IMR-90 (cell line): ENCODE measurements at regions not wholly inside any gene's neighbourhood (a gene's known extent, or its start where the extent isn't known, plus 50 kb on each side); places are given as distances from the start of the nearest gene placed in this dataset.
A peak's percentile ranks its signal among the peaks of the same experiment; 100 is the strongest.

Experiments
- ATAC-seq: fragments of 200-7000 bp; cut with Tn5 transposase; 2 replicates; pipeline ENCODE4 v1.9.1; 2020; ENCODE audit warnings: low read depth, mild to moderate bottlenecking, moderate library complexity
- BruUV-seq: library from RNA; stranded (reverse); fragments of 400-500 nt; replicated peaks from 2 replicates; lab custom pipeline; 2021; lab: Mats Ljungman, UMichigan
- CTCF ChIA-PET: fragments of 300-600 bp; formaldehyde crosslinking; extraction: SDS; loops from one replicate; lab custom pipeline; 2021; ENCODE audit warnings: antibody characterized with exemption; lab: Yijun Ruan, JAX
- POLR2A ChIA-PET: fragments of 300-600 bp; sonication (Branson Sonifier 250); formaldehyde crosslinking; loops from one replicate; lab custom pipeline; 2022; ENCODE audit warnings: antibody characterized with exemption; ENCODE audit not compliant: unreplicated experiment; lab: Charles Lee
- DNase-seq: peaks from one replicate; pipeline ENCODE4 v3.0.0; 2013
- H2AFZ ChIP-seq: replicated peaks from 2 replicates; pipeline ENCODE3; 2013; ENCODE audit warnings: low read length, mild to moderate bottlenecking; ENCODE audit not compliant: poor library complexity
- H2AK5ac ChIP-seq: 2 replicates; pipeline ENCODE4 v1.6.1; 2013; ENCODE audit warnings: low read depth, low read length, inconsistent platforms
- H2AK9ac ChIP-seq: replicated peaks from 2 replicates; pipeline ENCODE3; 2013; ENCODE audit warnings: mild to moderate bottlenecking, low read depth, low read length, moderate library complexity; ENCODE audit not compliant: poor library complexity
- H2BK120ac ChIP-seq: 2 replicates; pipeline ENCODE4 v1.6.1; 2013; ENCODE audit warnings: low read depth, low read length, inconsistent platforms
- H2BK15ac ChIP-seq: 3 replicates; pipeline ENCODE4 v1.6.1; 2013; ENCODE audit warnings: low read depth, low read length, inconsistent platforms
- H2BK20ac ChIP-seq: 2 replicates; pipeline ENCODE4 v1.6.1; 2013; ENCODE audit warnings: low read depth, mild to moderate bottlenecking, inconsistent platforms, low read length, moderate library complexity
- H2BK5ac ChIP-seq: 2 replicates; pipeline ENCODE4 v1.6.1; 2013; ENCODE audit warnings: mild to moderate bottlenecking, low read depth, low read length, inconsistent platforms; ENCODE audit not compliant: poor library complexity, severe bottlenecking
- H3K14ac ChIP-seq: replicated peaks from 2 replicates; pipeline ENCODE4 v1.6.1; 2013; ENCODE audit warnings: low read depth, low read length, inconsistent platforms
- H3K18ac ChIP-seq: 2 replicates; pipeline ENCODE4 v1.6.1; 2013; ENCODE audit warnings: low read depth, low read length, control low read depth
- H3K23ac ChIP-seq: 2 replicates; pipeline ENCODE4 v1.6.1; 2013; ENCODE audit warnings: low read depth, low read length, inconsistent platforms
- H3K27ac ChIP-seq: 2 replicates; pipeline ENCODE4 v1.5.1; 2013; ENCODE audit warnings: mild to moderate bottlenecking, control low read depth, low read length; ENCODE audit not compliant: insufficient read depth
- H3K27me3 ChIP-seq: 2 replicates; pipeline ENCODE4 v1.6.1; 2013; ENCODE audit warnings: low read length; ENCODE audit not compliant: control insufficient read depth, insufficient read depth
- H3K36me3 ChIP-seq: 2 replicates; pipeline ENCODE4 v1.6.1; 2013; ENCODE audit warnings: low read length, mixed read lengths; ENCODE audit not compliant: control insufficient read depth, insufficient read depth
- H3K4ac ChIP-seq: 2 replicates; pipeline ENCODE4 v1.6.1; 2013; ENCODE audit warnings: low read depth, low read length, inconsistent platforms
- H3K4me1 ChIP-seq: 2 replicates; pipeline ENCODE4 v1.6.1; 2013; ENCODE audit warnings: low read length, mixed read lengths; ENCODE audit not compliant: control insufficient read depth, insufficient read depth
- H3K4me2 ChIP-seq: 2 replicates; pipeline ENCODE4 v1.6.1; 2013; ENCODE audit warnings: low read depth, mild to moderate bottlenecking, control low read depth, low read length, moderate library complexity
- H3K4me3 ChIP-seq: 2 replicates; pipeline ENCODE4 v1.5.1; 2013; ENCODE audit warnings: low read depth, mild to moderate bottlenecking, control low read depth, low read length, moderate library complexity; ENCODE audit not compliant: insufficient read depth
- H3K56ac ChIP-seq: 2 replicates; pipeline ENCODE4 v1.6.1; 2013; ENCODE audit warnings: low read length, inconsistent platforms; ENCODE audit not compliant: insufficient read depth; ENCODE audit errors: extremely low read depth
- H3K79me1 ChIP-seq, 2 experiments: 2 replicates each; pipeline ENCODE4 v1.6.1; 2013; ENCODE audit warnings: low read length in 2 of 2, inconsistent platforms in 1 of 2, low read depth in 1 of 2
- H3K9ac ChIP-seq: 2 replicates; pipeline ENCODE4 v1.6.1; 2013; ENCODE audit warnings: low read depth, low read length, control low read depth
- H3K9me1 ChIP-seq: 2 replicates; pipeline ENCODE4 v1.6.1; 2013; ENCODE audit warnings: low read length, inconsistent platforms; ENCODE audit not compliant: insufficient read depth
- H3K9me3 ChIP-seq: 2 replicates; pipeline ENCODE4 v1.6.1; 2013; ENCODE audit warnings: low read length; ENCODE audit not compliant: control insufficient read depth, insufficient read depth
- H4K20me1 ChIP-seq: 2 replicates; pipeline ENCODE4 v1.6.1; 2013; ENCODE audit warnings: low read length, inconsistent platforms; ENCODE audit not compliant: insufficient read depth
- H4K5ac ChIP-seq: 2 replicates; pipeline ENCODE4 v1.6.1; 2013; ENCODE audit warnings: mild to moderate bottlenecking, low read depth, low read length, control low read depth
- H4K8ac ChIP-seq, 2 experiments: 2 replicates each; pipeline ENCODE4 v1.6.1; 2013; ENCODE audit warnings: low read depth in 2 of 2, low read length in 2 of 2, control low read depth in 1 of 2, inconsistent platforms in 1 of 2
- H4K91ac ChIP-seq: 2 replicates; pipeline ENCODE4 v1.6.1; 2013; ENCODE audit warnings: low read depth, low read length, inconsistent platforms; ENCODE audit not compliant: insufficient read depth
- MAFK ChIP-seq: IDR thresholded peaks from 2 replicates; pipeline ENCODE4 v1.6.1; 2012; ENCODE audit warnings: low read depth, low read length, improper control_type of control experiment
- POLR2A ChIP-seq: IDR thresholded peaks from 2 replicates; pipeline ENCODE4 v1.6.1; 2012; ENCODE audit warnings: mild to moderate bottlenecking, low read depth, low read length
- RFX5 ChIP-seq: IDR thresholded peaks from 2 replicates; pipeline ENCODE4 v1.8.0; 2012; ENCODE audit warnings: low read depth, mild to moderate bottlenecking, low read length, moderate library complexity
- WGBS, 2 experiments: methylation state at CpG; one replicate each; pipeline versions ENCODE4 v1.1.5 to v1.1.7; 2013; ENCODE audit warnings: missing lambda C conversion rate in 2 of 2; ENCODE audit not compliant: insufficient read length in 1 of 2; ENCODE audit errors: extremely low coverage in 2 of 2; 5-methylcytosine and 5-hydroxymethylcytosine counted together
- dilution Hi-C: fragments of 300-500 bp; cut with HindIII; formaldehyde crosslinking; loops from one replicate; pipeline ENCODE4 v1.14.3; 2018; ENCODE audit warnings: low sequenced_read_pairs; ENCODE audit not compliant: unreplicated experiment
- in situ Hi-C: fragments of 300-500 bp; cut with MboI; formaldehyde crosslinking; loops from 3 replicates; pipeline ENCODE4 v1.14.3; 2019; ENCODE audit warnings: low sequenced_read_pairs, inconsistent platforms, mixed read lengths
- intact Hi-C: fragments of 100-400 bp; cut with micrococcal nuclease; formaldehyde crosslinking; loops from 2 replicates; pipeline ENCODE4 v1.10.0; 2022

DNA sequence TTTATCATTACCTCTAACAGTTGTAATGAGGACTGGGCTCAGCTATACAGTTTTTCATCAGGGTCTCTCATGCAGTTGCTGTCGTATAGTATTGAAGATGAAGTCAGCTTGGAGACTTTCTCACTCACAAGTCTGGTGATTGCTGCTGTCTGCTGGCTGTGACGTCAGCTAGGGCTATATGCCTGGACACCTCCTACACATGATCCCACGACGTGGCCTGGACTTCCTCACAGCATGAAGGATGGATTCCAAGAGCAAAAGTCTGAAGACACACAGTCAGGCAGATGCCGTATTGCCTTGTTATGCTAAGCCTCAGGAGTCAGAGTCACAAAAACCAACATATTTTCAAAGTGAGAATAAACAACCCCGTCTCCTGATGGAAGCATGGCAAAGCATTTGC lies 193.3 kb downstream of the LURAP1L start:
- H3K9me1 ChIP-seq: no peaks in the 10 kb centered on the region; the same call in 1 of the 2 replicates
- DNase-seq (peak; percentile 40), ATAC-seq (no peak)
- H3K9me3 ChIP-seq: no peaks in the 10 kb centered on the region
- H2BK5ac ChIP-seq: no peak overlapping the region
- H4K5ac ChIP-seq: no peak overlapping the region
- 80% methylated on average over 1 of the region's 6 CpGs; no CpG with 5 or more reads in 1 of the 2 experiments for WGBS, 2 experiments
- 0 out of 2 replicates have a peak overlapping the region, but pooled peaks have one; percentile 29 for H3K14ac ChIP-seq
- BruUV-seq: no TSS peak
- intact Hi-C loops: no loop called here
- no peak overlapping the region for H4K8ac ChIP-seq
- no peaks in the 10 kb centered on the region for H3K79me1 ChIP-seq
- peak overlapping the region; percentile 81 for H2AFZ ChIP-seq
- H3K23ac ChIP-seq: peak overlapping the region; percentile 82; the same call in 1 of the 2 replicates
- H3K18ac ChIP-seq: no peak overlapping the region
- H3K4me2 ChIP-seq: no peak overlapping the region
- H2AK9ac ChIP-seq: peak overlapping the region; percentile 71
- no peak overlapping the region for H3K9ac ChIP-seq
- H3K56ac ChIP-seq: no peak overlapping the region
- no peak overlapping the region for H2BK15ac ChIP-seq
- H3K4ac ChIP-seq: no peak overlapping the region
- peaks cover 7% of the 10 kb centered on the region; the same call in 1 of the 2 replicates for H3K4me1 ChIP-seq
- in situ Hi-C loops: no loop called here
- H4K91ac ChIP-seq: no peak overlapping the region
- TF ChIP-seq POLR2A (no peak), MAFK (no peak), RFX5 (no peak)
- ChIA-PET CTCF (interaction anchor here (0.6 kb wide), 1 partner anchor 249 kb away, joined by 4 read pairs; no protein-coding TSS in a partner anchor), POLR2A (no interaction called here)
- dilution Hi-C loops: no loop called here
- H2AK5ac ChIP-seq: no peak overlapping the region
- no peaks in the 10 kb centered on the region for H3K36me3 ChIP-seq
- no peaks in the 10 kb centered on the region for H4K20me1 ChIP-seq
- H3K4me3 ChIP-seq: no peak overlapping the region
- no peak overlapping the region for H2BK20ac ChIP-seq
- H3K27ac ChIP-seq: no peak overlapping the region
- H3K27me3 ChIP-seq: no peaks in the 10 kb centered on the region
- no peak overlapping the region for H2BK120ac ChIP-seq
